PC-3 (cell line): ENCODE measurements at regions not wholly inside any gene's neighbourhood (a gene's known extent, or its start where the extent isn't known, plus 50 kb on each side); places are given as distances from the start of the nearest gene placed in this dataset.

Experiments used
- ATAC-seq: fragments of 200-7000 bp; cut with Tn5 transposase; 2 replicates; pipeline ENCODE4 v1.9.1; 2020; ENCODE audit warnings: mild to moderate bottlenecking, moderate library complexity
- BruUV-seq: library from RNA; stranded (reverse); fragments of 400-500 nt; replicated peaks from 2 replicates; lab custom pipeline; 2021; lab: Mats Ljungman, UMichigan
- CTCF ChIA-PET: fragments of 300-600 bp; sonication (Branson Sonifier 250); formaldehyde crosslinking; loops from one replicate; lab custom pipeline; 2022; ENCODE audit warnings: antibody characterized with exemption; lab: Charles Lee
- POLR2A ChIA-PET: fragments of 300-600 bp; sonication (Branson Sonifier 250); formaldehyde crosslinking; loops from one replicate; lab custom pipeline; 2022; ENCODE audit warnings: antibody characterized with exemption; ENCODE audit not compliant: unreplicated experiment; lab: Charles Lee
- DNase-seq: peaks from one replicate; pipeline ENCODE4 v3.0.0-alpha.2; 2015
- H2AFZ ChIP-seq: fragments of 300-600 bp; sonication (generic); 2 replicates; pipeline ENCODE4 v1.6.0; 2016; ENCODE audit warnings: antibody characterized with exemption, low read length
- H3F3A ChIP-seq: fragments of 300-600 bp; sonication (generic); one replicate; pipeline ENCODE4 v1.6.0; 2017; ENCODE audit warnings: antibody characterized with exemption, low read length, control low read depth, mild to moderate bottlenecking; ENCODE audit not compliant: unreplicated experiment
- H3K27ac ChIP-seq: fragments of 300-600 bp; sonication (generic); 2 replicates; pipeline ENCODE4 v1.5.1; 2016; ENCODE audit warnings: mild to moderate bottlenecking, low read length
- H3K27me3 ChIP-seq: fragments of 300-600 bp; sonication (generic); 2 replicates; pipeline ENCODE4 v1.6.1; 2016; ENCODE audit warnings: low read length, mixed read lengths
- H3K36me3 ChIP-seq: fragments of 300-600 bp; sonication (generic); 2 replicates; pipeline ENCODE4 v1.6.1; 2016; ENCODE audit warnings: low read depth, mixed run types, low read length, mixed read lengths
- H3K4me1 ChIP-seq: fragments of 300-600 bp; sonication (generic); 2 replicates; pipeline ENCODE4 v1.5.1; 2016; ENCODE audit warnings: low read length; ENCODE audit not compliant: insufficient read depth
- H3K4me2 ChIP-seq: fragments of 300-600 bp; sonication (generic); 2 replicates; pipeline ENCODE4 v1.6.0; 2016; ENCODE audit warnings: low read length
- H3K4me3 ChIP-seq: fragments of 300-600 bp; sonication (generic); 2 replicates; pipeline ENCODE4 v1.5.1; 2016; ENCODE audit warnings: mild to moderate bottlenecking, low read length, mixed read lengths
- H3K79me2 ChIP-seq: fragments of 300-600 bp; sonication (generic); 2 replicates; pipeline ENCODE4 v1.6.1; 2017; ENCODE audit warnings: low read length, mixed read lengths
- H3K9ac ChIP-seq: fragments of 300-600 bp; sonication (generic); 2 replicates; pipeline ENCODE4 v1.6.0; 2016; ENCODE audit warnings: mild to moderate bottlenecking, low read length
- H3K9me2 ChIP-seq: fragments of 300-600 bp; sonication (generic); replicated peaks from 2 replicates; pipeline ENCODE4 v1.6.1; 2016; ENCODE audit warnings: mixed run types, low read length, mixed read lengths
- H3K9me3 ChIP-seq: fragments of 300-600 bp; sonication (generic); 2 replicates; pipeline ENCODE4 v1.6.1; 2016; ENCODE audit warnings: low read length, mixed read lengths
- H4K20me1 ChIP-seq: fragments of 300-600 bp; sonication (generic); 2 replicates; pipeline ENCODE4 v1.6.1; 2016; ENCODE audit warnings: low read length, mixed read lengths
- EZH2 ChIP-seq: fragments of 300-600 bp; sonication (generic); IDR thresholded peaks from one replicate; pipeline ENCODE4 v1.6.1; 2017; ENCODE audit warnings: antibody characterized with exemption, mild to moderate bottlenecking, low read length; ENCODE audit not compliant: unreplicated experiment
- EZH2phosphoT487 ChIP-seq: fragments of 300-600 bp; sonication (generic); IDR thresholded peaks from 2 replicates; pipeline ENCODE4 v1.6.1; 2018; ENCODE audit warnings: mild to moderate bottlenecking, antibody characterized with exemption, low read length, borderline replicate concordance
- intact Hi-C: fragments of 100-400 bp; cut with micrococcal nuclease; formaldehyde crosslinking; loops from 2 replicates; pipeline ENCODE4 v1.9.0; 2023
- TF ChIP-seq, protein P1 (sequence below): fragments of 300-600 bp; sonication (generic); conservative IDR thresholded peaks from 2 replicates; pipeline ENCODE4 v1.5.1; 2017; ENCODE audit warnings: antibody characterized with exemption, low read depth, mild to moderate bottlenecking, low read length

DNA sequence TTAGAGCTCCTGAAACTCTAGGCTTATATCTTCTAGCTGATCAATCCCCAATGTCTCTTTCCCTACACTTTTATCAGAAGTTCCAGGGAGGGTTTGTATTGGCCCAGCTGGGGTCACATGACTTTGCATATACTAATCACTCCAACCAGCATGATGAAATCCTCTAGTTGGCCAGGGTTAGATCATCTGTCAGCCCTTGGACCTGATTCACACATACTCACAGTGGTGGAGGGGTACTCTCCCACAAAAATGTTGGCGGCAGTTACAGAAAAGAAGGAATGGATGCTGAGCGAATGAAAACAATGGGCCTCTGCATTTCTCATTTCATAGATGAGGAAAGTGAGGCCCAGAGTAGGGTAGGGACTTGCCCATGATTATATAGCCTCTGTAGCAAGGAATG is 151.1 kb downstream of the PJA1 start:
- no peak overlapping the region for H3K4me2 ChIP-seq
- H3K79me2 ChIP-seq: no peaks in the 10 kb centered on the region
- intact Hi-C loops: no loop called here
- H3K9me3 ChIP-seq: no peaks in the 10 kb centered on the region
- H3K27ac ChIP-seq: no peak overlapping the region
- no peak overlapping the region for H2AFZ ChIP-seq
- ATAC-seq (no peak), DNase-seq (no peak)
- no peaks in the 10 kb centered on the region for H3K27me3 ChIP-seq
- no peaks in the 10 kb centered on the region for H3K36me3 ChIP-seq
- H3K9me2 ChIP-seq: no peaks in the 10 kb centered on the region
- no peak overlapping the region for H3K4me3 ChIP-seq
- no peaks in the 10 kb centered on the region for H3F3A ChIP-seq
- no peaks in the 10 kb centered on the region for H3K4me1 ChIP-seq
- H4K20me1 ChIP-seq: no peaks in the 10 kb centered on the region
- H3K9ac ChIP-seq: no peak overlapping the region
- ChIA-PET CTCF (no interaction called here), POLR2A (no interaction called here)
- TF ChIP-seq EZH2phosphoT487 (no peak), EZH2 (no peak)
- TF ChIP-seq, protein P1, sequence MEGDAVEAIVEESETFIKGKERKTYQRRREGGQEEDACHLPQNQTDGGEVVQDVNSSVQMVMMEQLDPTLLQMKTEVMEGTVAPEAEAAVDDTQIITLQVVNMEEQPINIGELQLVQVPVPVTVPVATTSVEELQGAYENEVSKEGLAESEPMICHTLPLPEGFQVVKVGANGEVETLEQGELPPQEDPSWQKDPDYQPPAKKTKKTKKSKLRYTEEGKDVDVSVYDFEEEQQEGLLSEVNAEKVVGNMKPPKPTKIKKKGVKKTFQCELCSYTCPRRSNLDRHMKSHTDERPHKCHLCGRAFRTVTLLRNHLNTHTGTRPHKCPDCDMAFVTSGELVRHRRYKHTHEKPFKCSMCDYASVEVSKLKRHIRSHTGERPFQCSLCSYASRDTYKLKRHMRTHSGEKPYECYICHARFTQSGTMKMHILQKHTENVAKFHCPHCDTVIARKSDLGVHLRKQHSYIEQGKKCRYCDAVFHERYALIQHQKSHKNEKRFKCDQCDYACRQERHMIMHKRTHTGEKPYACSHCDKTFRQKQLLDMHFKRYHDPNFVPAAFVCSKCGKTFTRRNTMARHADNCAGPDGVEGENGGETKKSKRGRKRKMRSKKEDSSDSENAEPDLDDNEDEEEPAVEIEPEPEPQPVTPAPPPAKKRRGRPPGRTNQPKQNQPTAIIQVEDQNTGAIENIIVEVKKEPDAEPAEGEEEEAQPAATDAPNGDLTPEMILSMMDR: no peak
- BruUV-seq: no TSS peak

DNA sequence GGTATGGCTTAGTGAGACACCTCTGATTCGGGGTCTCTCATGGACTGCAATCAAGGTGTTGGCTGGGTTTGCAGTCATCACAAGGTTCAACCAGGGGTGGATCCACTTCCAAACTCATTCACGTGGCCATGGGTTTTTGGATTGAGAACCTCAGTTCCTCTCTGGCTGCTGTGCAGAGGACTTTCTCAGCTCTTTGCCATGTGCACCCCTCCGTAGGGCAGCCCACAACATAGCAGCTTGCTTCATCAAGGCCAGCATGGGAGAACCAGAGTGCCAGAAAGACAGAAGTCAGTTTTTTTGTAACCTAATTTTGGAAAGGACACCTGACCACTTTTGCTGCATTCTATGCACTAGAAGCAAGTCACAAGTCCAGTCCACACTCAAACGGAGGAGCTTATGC is 154.9 kb downstream of the PJA1 start:
- BruUV-seq: no TSS peak
- ATAC-seq (no peak), DNase-seq (no peak)
- ChIA-PET CTCF (no interaction called here), POLR2A (no interaction called here)
- Histone ChIP-seq H3F3A (no peaks in the 10 kb centered on the region), H3K27ac (no peak overlapping the region), H3K9me2 (no peaks in the 10 kb centered on the region), H3K27me3 (no peaks in the 10 kb centered on the region), H3K4me2 (no peak overlapping the region), H3K36me3 (no peaks in the 10 kb centered on the region), H3K9me3 (no peaks in the 10 kb centered on the region), H2AFZ (no peak overlapping the region), H3K4me1 (no peaks in the 10 kb centered on the region), H3K79me2 (no peaks in the 10 kb centered on the region), H3K9ac (no peak overlapping the region), H4K20me1 (no peaks in the 10 kb centered on the region), H3K4me3 (no peak overlapping the region)
- intact Hi-C loops: no loop called here
- no peak for TF ChIP-seq EZH2
- TF ChIP-seq, protein P1: no peak

DNA sequence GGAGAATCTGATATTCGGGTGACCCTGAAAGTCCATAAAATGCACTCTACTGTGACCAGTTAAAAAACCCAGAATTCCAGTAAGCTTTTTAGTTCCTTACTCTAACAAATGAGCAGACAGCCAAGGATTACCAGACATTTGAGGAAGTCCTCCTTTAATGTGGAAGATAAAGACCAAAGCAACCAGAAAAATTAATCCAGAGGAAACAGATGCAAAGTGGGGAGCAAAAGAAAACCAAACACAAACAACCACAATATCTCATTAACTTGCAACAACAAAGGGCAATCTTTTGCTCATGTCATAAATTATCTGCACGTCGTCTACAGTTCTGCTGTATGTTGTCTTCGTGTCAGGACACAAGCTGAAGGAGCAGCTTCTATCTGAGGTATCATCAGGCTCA is 164.4 kb downstream of the PJA1 start:
- TF ChIP-seq EZH2: no peak
- TF ChIP-seq, protein P1: no peak
- TF ChIP-seq EZH2phosphoT487: no peak
- POLR2A ChIA-PET: no interaction called here
- no peaks in the 10 kb centered on the region for H3K27me3 ChIP-seq
- no peaks in the 10 kb centered on the region for H3F3A ChIP-seq
- H3K9me3 ChIP-seq: no peaks in the 10 kb centered on the region
- no peaks in the 10 kb centered on the region for H3K36me3 ChIP-seq
- no peak overlapping the region for H3K9ac ChIP-seq
- no peaks in the 10 kb centered on the region for H4K20me1 ChIP-seq
- H3K4me3 ChIP-seq: no peak overlapping the region
- H2AFZ ChIP-seq: no peak overlapping the region; the same call in 1 of the 2 replicates
- CTCF ChIA-PET: no interaction called here
- no peak for ATAC-seq
- intact Hi-C loops: loop anchor here (2.0 kb wide), 1 partner anchor 64 kb away; no protein-coding TSS in a partner anchor
- peak overlapping the region; percentile 93; the same call in 1 of the 2 replicates for H3K27ac ChIP-seq
- no peaks in the 10 kb centered on the region for H3K79me2 ChIP-seq
- BruUV-seq: no TSS peak
- no peaks in the 10 kb centered on the region for H3K9me2 ChIP-seq
- peaks cover 34% of the 10 kb centered on the region for H3K4me1 ChIP-seq
- no peak for DNase-seq
- no peak overlapping the region for H3K4me2 ChIP-seq
